AG04449 (cell line): ENCODE measurements at regions not wholly inside any gene's neighbourhood (a gene's known extent, or its start where the extent isn't known, plus 50 kb on each side); places are given as distances from the start of the nearest gene placed in this dataset.
"Not testable (repeated sequence)": the region's sequence is repeated elsewhere in the genome, so short reads cannot be mapped to it uniquely, and the experiment has no call there.

Experiments used
- CTCF ChIA-PET: fragments of 350-600 bp; formaldehyde crosslinking; extraction: SDS; loops from one replicate; lab custom pipeline; 2021; ENCODE audit warnings: antibody characterized with exemption; lab: Yijun Ruan, JAX
- POLR2A ChIA-PET: fragments of 400-600, 350-600 bp; formaldehyde crosslinking; extraction: SDS; loops from one replicate; lab custom pipeline; 2020; ENCODE audit warnings: antibody characterized with exemption, inconsistent platforms; lab: Yijun Ruan, JAX
- DNase-seq: peaks from one replicate; pipeline ENCODE4 v3.0.0-alpha.2; 2010; ENCODE audit warnings: low read depth, low spot score
- H3K4me3 ChIP-seq: 2 replicates; pipeline ENCODE4 v1.5.1; 2011; ENCODE audit warnings: low read depth, mild to moderate bottlenecking, control low read depth, low read length
- TF ChIP-seq, protein P1 (sequence below): IDR thresholded peaks from one replicate; pipeline ENCODE4 v1.5.1; 2011; ENCODE audit warnings: mild to moderate bottlenecking, moderate library complexity, low read length, control low read depth, inconsistent platforms; ENCODE audit not compliant: insufficient read depth; ENCODE audit errors: missing control alignments

DNA sequence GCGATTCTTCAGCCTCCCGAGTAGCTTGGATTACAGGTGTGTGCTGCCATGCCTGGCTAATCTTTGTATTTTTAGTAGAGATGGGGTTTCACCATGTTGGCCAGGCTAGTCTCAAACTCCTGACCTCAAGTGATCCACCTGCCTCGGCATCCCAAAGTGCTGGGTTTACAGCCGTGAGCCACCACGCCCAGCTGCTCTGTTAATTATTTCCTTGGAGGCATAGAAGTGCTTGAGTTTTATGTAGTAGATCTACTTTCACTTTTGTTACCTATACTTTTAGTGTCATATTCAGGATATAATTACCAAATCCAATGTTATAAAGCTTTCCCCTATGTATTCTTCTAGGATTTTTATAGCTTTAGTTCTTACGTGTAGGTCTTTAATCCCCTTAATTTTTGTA is 1093.0 kb downstream of the GATA3 start:
- no peak overlapping the region for H3K4me3 ChIP-seq
- ChIA-PET POLR2A (no interaction called here), CTCF (no interaction called here)
- no peak for DNase-seq
- TF ChIP-seq, protein P1, sequence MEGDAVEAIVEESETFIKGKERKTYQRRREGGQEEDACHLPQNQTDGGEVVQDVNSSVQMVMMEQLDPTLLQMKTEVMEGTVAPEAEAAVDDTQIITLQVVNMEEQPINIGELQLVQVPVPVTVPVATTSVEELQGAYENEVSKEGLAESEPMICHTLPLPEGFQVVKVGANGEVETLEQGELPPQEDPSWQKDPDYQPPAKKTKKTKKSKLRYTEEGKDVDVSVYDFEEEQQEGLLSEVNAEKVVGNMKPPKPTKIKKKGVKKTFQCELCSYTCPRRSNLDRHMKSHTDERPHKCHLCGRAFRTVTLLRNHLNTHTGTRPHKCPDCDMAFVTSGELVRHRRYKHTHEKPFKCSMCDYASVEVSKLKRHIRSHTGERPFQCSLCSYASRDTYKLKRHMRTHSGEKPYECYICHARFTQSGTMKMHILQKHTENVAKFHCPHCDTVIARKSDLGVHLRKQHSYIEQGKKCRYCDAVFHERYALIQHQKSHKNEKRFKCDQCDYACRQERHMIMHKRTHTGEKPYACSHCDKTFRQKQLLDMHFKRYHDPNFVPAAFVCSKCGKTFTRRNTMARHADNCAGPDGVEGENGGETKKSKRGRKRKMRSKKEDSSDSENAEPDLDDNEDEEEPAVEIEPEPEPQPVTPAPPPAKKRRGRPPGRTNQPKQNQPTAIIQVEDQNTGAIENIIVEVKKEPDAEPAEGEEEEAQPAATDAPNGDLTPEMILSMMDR, result no peak

DNA sequence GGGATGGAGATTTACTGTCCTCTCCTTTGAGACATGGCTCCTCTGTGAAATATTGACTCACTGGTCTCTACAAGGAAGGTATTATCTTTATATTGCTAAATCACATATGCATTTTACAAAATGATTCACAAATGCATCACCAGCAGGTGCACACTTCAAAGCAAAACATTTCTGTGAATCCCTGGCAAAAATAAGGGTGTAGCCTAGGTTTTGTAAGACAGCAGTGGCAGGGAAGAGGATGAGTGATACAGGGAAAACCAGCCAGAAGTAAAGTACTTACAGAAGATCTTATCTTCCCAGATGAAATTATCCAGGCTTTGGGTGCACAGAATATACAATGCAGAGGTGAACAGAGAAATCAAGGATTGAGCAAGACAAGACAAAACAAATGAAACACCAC is 1094.6 kb downstream of the GATA3 start:
- ChIA-PET POLR2A (no interaction called here), CTCF (no interaction called here)
- H3K4me3 ChIP-seq, result no peak overlapping the region
- TF ChIP-seq, protein P1, result no peak
- DNase-seq, result no peak

DNA sequence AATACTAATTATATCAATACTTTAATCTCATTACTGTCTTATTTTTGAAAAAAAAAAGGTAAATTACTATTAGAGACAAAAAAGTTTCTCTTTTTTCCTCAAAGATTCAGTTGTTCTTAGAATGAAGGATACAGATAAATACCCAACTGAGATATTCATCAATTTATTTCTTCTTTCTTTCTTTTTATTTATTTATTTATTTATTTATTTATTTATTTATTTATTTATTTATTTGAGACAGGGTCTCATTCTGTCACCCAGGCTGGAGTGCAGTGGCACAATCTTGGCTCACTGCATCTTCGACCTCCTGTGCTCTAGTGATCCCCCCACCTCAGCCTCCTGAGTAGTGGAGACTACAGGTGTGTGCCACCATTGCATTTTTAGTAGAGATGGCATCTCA is 1098.6 kb downstream of the GATA3 start:
- DNase-seq, CTCF ChIA-PET, H3K4me3 ChIP-seq, POLR2A ChIA-PET: not testable (repeated sequence)

DNA sequence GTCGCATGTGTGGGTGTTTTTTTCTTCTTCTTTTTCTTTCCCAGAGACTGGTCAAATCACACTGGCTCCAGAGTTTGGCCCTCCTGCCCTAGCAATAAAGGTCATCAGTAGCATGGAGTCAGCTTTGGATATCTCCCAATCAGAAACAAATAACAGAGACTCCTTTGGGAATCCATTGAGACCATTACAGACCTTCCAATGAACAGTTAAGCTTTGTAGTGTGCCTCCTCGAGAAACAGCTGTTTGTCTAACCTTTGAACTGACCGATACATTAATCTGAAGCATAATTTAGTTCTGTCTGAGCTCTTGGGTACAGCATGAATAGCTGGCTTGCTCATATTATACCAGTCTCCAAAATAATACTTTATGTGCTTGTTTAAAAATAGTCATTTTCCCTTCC is 1103.2 kb downstream of the GATA3 start:
- POLR2A ChIA-PET, result no interaction called here
- CTCF ChIA-PET, result no interaction called here
- no peak overlapping the region for H3K4me3 ChIP-seq
- TF ChIP-seq, protein P1, result no peak
- DNase-seq, result no peak

DNA sequence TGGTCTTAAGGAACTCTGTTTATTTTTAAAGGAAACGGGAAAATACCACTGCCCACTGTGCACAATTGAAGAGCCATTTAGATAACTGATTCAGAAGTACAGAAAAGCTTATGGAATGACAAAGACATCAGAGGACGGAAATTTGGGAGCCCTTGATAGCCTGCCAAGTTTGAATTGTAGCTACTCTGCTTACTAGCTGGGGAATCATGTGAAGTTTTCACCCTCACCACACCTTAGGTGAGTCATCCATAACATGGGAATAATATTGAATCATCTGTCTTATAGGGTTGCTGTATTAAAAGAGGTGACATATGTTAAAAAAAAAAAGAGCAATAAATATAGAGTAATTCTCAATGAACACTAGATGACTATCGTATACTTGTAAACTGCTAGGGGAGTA is 1104.2 kb downstream of the GATA3 start:
- no peak overlapping the region for H3K4me3 ChIP-seq
- POLR2A ChIA-PET, result no interaction called here
- DNase-seq, result no peak
- CTCF ChIA-PET, result no interaction called here
- TF ChIP-seq, protein P1, result no peak

DNA sequence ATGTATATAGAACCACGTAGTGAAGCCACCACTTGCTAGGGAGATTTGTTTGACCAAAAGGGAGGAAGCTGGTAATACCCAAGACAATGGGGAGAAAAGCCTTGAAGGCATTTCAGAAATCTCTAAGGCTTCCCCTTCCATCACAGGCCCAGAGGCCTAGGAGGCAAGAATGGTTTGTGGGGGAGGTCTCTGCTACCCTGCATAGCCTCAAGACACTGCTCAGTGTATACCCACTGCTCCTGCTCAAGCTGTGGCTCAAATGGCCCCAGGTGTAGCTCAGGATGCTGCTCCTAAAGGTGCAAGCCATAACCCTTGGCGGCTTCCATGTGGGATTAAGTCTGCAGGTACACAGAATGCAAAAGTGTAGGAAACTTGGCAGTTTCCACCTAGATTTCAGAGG is 1105.8 kb downstream of the GATA3 start:
- ChIA-PET CTCF (no interaction called here), POLR2A (no interaction called here)
- H3K4me3 ChIP-seq, result no peak overlapping the region
- DNase-seq, result no peak
- TF ChIP-seq, protein P1, result no peak

DNA sequence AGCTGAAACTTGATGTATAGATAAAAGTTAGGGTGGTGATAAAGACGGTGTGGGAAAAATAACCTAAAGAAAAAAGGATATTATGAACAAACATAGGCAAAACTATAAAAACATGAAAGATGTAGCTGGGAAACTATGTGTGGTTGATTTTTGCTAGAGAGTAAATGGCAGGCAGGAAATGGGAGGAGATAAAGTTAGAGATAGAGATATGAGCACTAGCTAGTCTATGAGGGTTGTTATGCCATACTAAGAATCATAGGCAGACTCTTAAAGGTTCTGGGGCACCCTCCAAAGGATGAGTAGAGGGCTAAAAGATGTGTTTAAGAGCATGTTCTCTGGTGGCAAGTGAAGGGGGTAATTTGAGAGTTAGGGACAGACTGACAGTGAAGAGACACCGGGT is 1109.2 kb downstream of the GATA3 start:
- no peak overlapping the region for H3K4me3 ChIP-seq
- ChIA-PET CTCF (no interaction called here), POLR2A (no interaction called here)
- TF ChIP-seq, protein P1, result no peak
- no peak for DNase-seq
